WI38 (cell line): ENCODE measurements at regions not wholly inside any gene's neighbourhood (a gene's known extent, or its start where the extent isn't known, plus 50 kb on each side); places are given as distances from the start of the nearest gene placed in this dataset.

Experiments used
- H3K4me3 ChIP-seq: 2 replicates; pipeline ENCODE4 v1.5.1; 2011; ENCODE audit warnings: low read depth, mild to moderate bottlenecking, control low read depth, low read length
- TF ChIP-seq, protein P1 (sequence below): IDR thresholded peaks from 2 replicates; pipeline ENCODE4 v1.5.1; 2012; ENCODE audit warnings: low read depth, mild to moderate bottlenecking, control low read depth, low read length

DNA sequence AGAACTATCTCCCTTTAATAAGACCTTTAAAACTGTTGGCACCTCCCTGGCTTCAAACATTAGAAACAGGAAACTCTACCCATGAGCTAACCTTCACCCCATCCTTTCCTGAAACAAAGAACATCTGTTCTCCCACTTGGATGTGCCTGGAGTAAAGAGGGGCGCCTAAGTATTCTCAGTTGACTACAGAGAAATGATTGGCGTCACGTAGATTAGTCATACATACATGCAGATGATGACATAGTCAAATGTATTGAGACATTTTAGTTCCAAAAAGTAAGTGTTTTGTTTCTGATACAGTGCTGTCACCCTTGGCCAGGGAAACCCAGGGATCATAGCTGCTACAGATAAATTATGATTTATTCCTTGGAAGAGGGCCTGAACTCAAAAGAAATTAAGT lies 260.0 kb upstream of the PLEKHG7 start:
- H3K4me3 ChIP-seq = no peak overlapping the region
- TF ChIP-seq, protein P1, sequence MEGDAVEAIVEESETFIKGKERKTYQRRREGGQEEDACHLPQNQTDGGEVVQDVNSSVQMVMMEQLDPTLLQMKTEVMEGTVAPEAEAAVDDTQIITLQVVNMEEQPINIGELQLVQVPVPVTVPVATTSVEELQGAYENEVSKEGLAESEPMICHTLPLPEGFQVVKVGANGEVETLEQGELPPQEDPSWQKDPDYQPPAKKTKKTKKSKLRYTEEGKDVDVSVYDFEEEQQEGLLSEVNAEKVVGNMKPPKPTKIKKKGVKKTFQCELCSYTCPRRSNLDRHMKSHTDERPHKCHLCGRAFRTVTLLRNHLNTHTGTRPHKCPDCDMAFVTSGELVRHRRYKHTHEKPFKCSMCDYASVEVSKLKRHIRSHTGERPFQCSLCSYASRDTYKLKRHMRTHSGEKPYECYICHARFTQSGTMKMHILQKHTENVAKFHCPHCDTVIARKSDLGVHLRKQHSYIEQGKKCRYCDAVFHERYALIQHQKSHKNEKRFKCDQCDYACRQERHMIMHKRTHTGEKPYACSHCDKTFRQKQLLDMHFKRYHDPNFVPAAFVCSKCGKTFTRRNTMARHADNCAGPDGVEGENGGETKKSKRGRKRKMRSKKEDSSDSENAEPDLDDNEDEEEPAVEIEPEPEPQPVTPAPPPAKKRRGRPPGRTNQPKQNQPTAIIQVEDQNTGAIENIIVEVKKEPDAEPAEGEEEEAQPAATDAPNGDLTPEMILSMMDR = no peak

DNA sequence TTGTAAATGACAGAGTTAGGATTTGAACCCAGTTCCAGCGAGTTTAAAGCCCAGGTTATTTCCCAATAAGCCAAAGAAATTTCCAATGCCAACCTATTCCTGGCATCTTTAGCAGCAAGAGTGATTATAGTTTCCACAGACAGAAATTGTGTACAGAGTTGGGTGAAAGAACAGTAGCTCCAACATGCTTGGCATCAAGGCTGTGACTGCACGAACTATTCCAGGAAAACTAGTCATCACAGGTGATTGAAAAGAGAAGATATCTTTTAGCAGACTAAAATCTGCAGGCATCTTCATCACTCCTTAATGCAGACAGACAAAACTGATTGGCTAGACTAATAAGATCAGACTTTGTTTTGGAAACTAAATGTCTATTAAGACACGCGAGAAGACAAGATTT lies 262.7 kb upstream of the PLEKHG7 start:
- H3K4me3 ChIP-seq = no peak overlapping the region
- TF ChIP-seq, protein P1 = no peak

DNA sequence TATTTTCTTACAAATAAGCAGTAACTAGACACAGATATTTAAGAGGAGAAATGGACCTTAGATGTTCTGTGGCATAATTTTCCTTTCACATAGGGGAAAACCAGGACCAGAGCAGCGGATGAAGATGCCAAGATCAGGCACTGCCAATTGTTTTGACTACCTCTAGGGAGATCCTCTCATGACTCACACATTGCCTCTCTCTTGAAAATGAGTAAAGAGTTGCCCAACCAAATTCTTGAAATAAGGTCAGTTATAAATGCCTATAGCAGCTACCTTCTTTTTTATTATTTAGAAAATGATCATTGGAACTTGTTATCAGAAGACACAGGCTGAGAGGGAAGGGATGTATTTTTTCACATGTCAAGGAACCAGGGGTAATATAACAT lies 263.4 kb upstream of the PLEKHG7 start:
- TF ChIP-seq, protein P1 = no peak
- H3K4me3 ChIP-seq = no peak overlapping the region

DNA sequence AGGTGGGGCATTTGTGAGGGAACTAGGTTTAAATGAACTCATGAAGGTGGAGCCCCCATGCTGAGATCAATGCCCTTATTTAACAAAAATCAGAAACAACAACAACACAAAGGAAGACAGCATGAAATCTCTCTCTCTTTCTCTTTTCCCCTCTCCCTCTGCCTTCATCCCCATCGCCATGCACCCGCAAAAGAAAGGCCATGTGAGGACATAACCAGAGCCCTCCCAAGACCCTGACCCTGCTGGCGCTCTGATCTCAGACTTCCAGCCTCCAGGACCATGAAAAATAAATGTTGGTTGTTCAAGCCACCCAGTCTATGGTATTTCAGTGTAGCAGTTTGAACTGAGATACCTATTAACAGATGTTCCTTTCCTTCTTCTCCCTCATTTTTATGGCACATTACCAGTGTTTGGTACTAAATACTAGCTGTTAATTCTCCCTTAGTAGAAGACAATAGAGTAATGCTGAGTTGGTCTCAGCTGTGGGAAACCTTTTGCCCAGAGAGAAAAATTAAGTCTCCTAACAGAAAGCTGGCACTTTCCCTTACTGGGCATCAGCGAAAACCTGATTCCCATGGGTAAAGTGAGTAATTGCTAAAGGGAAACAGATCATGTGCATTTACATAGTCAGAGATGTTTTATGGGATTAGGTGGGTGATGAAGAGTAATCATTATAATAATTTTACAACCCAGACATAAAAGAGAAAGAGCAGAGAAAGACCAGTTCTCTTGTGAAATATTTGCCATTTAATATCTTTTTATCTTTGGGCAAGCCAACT lies 264.0 kb upstream of the PLEKHG7 start:
- TF ChIP-seq, protein P1 = no peak
- no peak overlapping the region for H3K4me3 ChIP-seq

DNA sequence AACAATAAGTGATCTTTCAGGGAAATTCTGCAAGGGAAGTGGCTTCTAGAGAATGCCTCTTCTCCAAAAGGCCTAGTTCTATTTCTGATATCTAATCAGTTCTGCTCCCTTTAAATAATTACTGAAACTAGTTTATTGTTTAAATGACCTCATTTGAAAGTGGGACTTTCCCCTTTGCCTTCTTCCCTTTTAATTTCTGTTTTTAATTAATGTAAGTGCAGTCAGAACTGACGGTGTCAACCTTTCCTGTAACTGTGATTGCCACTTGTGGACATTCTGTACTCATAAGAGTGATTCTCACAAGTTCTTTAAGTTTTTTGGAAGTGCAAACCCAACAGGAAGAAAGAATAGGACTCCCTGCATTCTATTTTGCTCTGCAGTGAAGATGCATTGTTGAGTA lies 265.3 kb upstream of the PLEKHG7 start:
- no peak overlapping the region for H3K4me3 ChIP-seq
- TF ChIP-seq, protein P1 = no peak

DNA sequence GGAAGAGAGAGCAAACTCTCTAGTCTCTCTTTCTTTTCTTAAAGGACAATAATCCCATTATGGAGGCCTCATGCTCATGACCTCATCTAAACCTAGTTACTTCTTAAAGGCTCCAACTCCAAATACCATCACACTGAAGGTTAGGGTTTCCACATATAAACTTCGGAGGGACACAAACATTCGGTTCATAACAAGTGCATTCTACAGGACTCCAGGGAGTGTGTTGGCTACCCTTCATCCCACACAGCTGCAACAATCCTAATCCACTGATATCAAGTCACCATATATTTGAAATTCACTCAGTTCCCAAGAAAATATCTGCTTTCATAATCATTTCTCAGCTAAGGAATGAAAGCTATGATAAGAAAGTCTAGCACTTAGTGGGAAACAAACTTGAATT lies 265.9 kb upstream of the PLEKHG7 start:
- H3K4me3 ChIP-seq = no peak overlapping the region
- TF ChIP-seq, protein P1 = no peak

DNA sequence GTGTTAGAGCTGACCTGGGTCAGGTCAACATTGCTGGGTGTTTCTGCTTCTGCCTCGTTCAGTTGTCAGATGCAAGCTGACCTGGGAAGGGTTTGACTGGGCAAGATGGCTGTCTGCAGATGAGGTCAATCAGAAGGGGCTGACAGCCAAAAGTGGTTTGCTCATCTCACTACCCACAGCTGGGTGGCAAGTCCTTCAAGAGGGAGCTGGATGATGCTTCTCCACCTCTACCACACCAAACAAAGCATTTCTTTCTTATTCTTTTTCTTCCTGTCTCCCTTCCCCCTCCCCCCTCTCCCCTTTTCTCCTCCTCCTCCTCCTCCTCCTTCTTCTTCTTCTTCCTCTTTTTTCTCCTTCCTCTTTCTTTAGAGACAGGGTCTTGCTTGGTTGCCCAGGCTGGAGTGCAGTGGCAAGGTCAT lies 268.2 kb upstream of the PLEKHG7 start:
- no peak overlapping the region for H3K4me3 ChIP-seq
- TF ChIP-seq, protein P1 = no peak
